HEK293 (cell line): ENCODE measurements at regions not wholly inside any gene's neighbourhood (a gene's known extent, or its start where the extent isn't known, plus 50 kb on each side); places are given as distances from the start of the nearest gene placed in this dataset.

Experiments used
- CTCF ChIA-PET: fragments of 350-600 bp; formaldehyde crosslinking; extraction: SDS; loops from one replicate; lab custom pipeline; 2021; ENCODE audit warnings: antibody characterized with exemption; lab: Yijun Ruan, JAX
- POLR2A ChIA-PET: fragments of 300-600 bp; formaldehyde crosslinking; extraction: SDS; loops from one replicate; lab custom pipeline; 2020; ENCODE audit warnings: antibody characterized with exemption, inconsistent platforms; lab: Yijun Ruan, JAX
- H3K27ac ChIP-seq: fragments of 200-500 bp; sonication (Bioruptor generic); 2 replicates; pipeline ENCODE4 v1.5.1; 2014; ENCODE audit warnings: low read depth, low read length, control low read depth, inconsistent platforms; ENCODE audit errors: extremely low read depth
- H3K36me3 ChIP-seq, 2 experiments: fragments of 200-500 bp in 1 of 2; sonication (Bioruptor generic) in 1 of 2; 1 replicate in 1 of 2; 2 replicates in 1 of 2; pipeline ENCODE4 v1.5.1; 2014 to 2017; ENCODE audit warnings: inconsistent platforms in 2 of 2, low read length in 2 of 2; ENCODE audit not compliant: control insufficient read depth in 2 of 2, insufficient read depth in 1 of 2
- H3K4me1 ChIP-seq: fragments of 200-500 bp; sonication (Bioruptor generic); 2 replicates; pipeline ENCODE4 v1.5.1; 2014; ENCODE audit warnings: mild to moderate bottlenecking, low read length, inconsistent platforms; ENCODE audit not compliant: control insufficient read depth, insufficient read depth
- H3K4me3 ChIP-seq: 2 replicates; pipeline ENCODE4 v1.5.1; 2011; ENCODE audit warnings: low read depth, mild to moderate bottlenecking, control low read depth, low read length, moderate library complexity
- H3K9me3 ChIP-seq: fragments of 200-500 bp; sonication (Bioruptor generic); 2 replicates; pipeline ENCODE4 v1.5.1; 2014; ENCODE audit warnings: low read depth, low read length, inconsistent platforms; ENCODE audit not compliant: control insufficient read depth, insufficient read depth
- MZF1 ChIP-seq: fragments of 450-650 bp; formaldehyde crosslinking; IDR thresholded peaks from 2 replicates; pipeline ENCODE4 v1.5.1; 2017; ENCODE audit warnings: missing biosample characterization, missing genetic modification characterization, borderline replicate concordance
- SCRT2 ChIP-seq: fragments of 450-650 bp; formaldehyde crosslinking; IDR thresholded peaks from 2 replicates; pipeline ENCODE4 v1.5.1; 2016; ENCODE audit warnings: missing biosample characterization, missing genetic modification characterization
- SP2 ChIP-seq: fragments of 450-650 bp; formaldehyde crosslinking; IDR thresholded peaks from 2 replicates; pipeline ENCODE4 v1.5.1; 2016; ENCODE audit warnings: missing biosample characterization, missing genetic modification characterization
- WT1 ChIP-seq: fragments of 450-650 bp; formaldehyde crosslinking; IDR thresholded peaks from 2 replicates; pipeline ENCODE4 v1.5.1; 2016; ENCODE audit warnings: missing biosample characterization, missing genetic modification characterization
- ZFP41 ChIP-seq: fragments of 450-650 bp; formaldehyde crosslinking; IDR thresholded peaks from 2 replicates; pipeline ENCODE4 v1.5.1; 2016; ENCODE audit warnings: missing biosample characterization, missing genetic modification characterization, borderline replicate concordance
- ZNF146 ChIP-seq: fragments of 450-650 bp; formaldehyde crosslinking; IDR thresholded peaks from 2 replicates; pipeline ENCODE4 v1.5.1; 2016; ENCODE audit warnings: missing biosample characterization, missing genetic modification characterization
- ZNF16 ChIP-seq: fragments of 450-650 bp; formaldehyde crosslinking; IDR thresholded peaks from 2 replicates; pipeline ENCODE4 v1.5.1; 2016; ENCODE audit warnings: low read depth, missing biosample characterization, missing genetic modification characterization
- ZNF202 ChIP-seq: fragments of 450-650 bp; formaldehyde crosslinking; IDR thresholded peaks from 2 replicates; pipeline ENCODE4 v1.5.1; 2016; ENCODE audit warnings: missing biosample characterization, missing genetic modification characterization, borderline replicate concordance
- ZNF223 ChIP-seq: fragments of 450-650 bp; formaldehyde crosslinking; IDR thresholded peaks from 2 replicates; pipeline ENCODE4 v1.5.1; 2016; ENCODE audit warnings: missing biosample characterization, missing genetic modification characterization
- ZNF311 ChIP-seq: fragments of 450-650 bp; formaldehyde crosslinking; IDR thresholded peaks from 2 replicates; pipeline ENCODE4 v1.5.1; 2017; ENCODE audit warnings: missing biosample characterization, missing genetic modification characterization, borderline replicate concordance
- ZNF37A ChIP-seq: fragments of 450-650 bp; IDR thresholded peaks from 2 replicates; pipeline ENCODE4 v1.5.1; 2018; ENCODE audit warnings: missing biosample characterization, missing genetic modification characterization
- ZNF391 ChIP-seq: fragments of 450-650 bp; formaldehyde crosslinking; IDR thresholded peaks from 2 replicates; pipeline ENCODE4 v1.5.1; 2016; ENCODE audit warnings: low read depth, missing biosample characterization, missing genetic modification characterization, borderline replicate concordance
- ZNF558 ChIP-seq: fragments of 450-650 bp; formaldehyde crosslinking; IDR thresholded peaks from 2 replicates; pipeline ENCODE4 v1.5.1; 2016; ENCODE audit warnings: missing biosample characterization, missing genetic modification characterization
- ZNF624 ChIP-seq: fragments of 450-650 bp; formaldehyde crosslinking; IDR thresholded peaks from 2 replicates; pipeline ENCODE4 v1.5.1; 2017; ENCODE audit warnings: missing biosample characterization, missing genetic modification characterization
- ZNF654 ChIP-seq: fragments of 450-650 bp; formaldehyde crosslinking; IDR thresholded peaks from 2 replicates; pipeline ENCODE4 v1.5.1; 2016; ENCODE audit warnings: low read depth, missing biosample characterization, missing genetic modification characterization
- ZNF660 ChIP-seq: fragments of 450-650 bp; IDR thresholded peaks from 2 replicates; pipeline ENCODE4 v1.5.1; 2018; ENCODE audit warnings: missing biosample characterization, mild to moderate bottlenecking, missing genetic modification characterization
- ZNF776 ChIP-seq: fragments of 450-650 bp; formaldehyde crosslinking; IDR thresholded peaks from 2 replicates; pipeline ENCODE4 v1.5.0; 2017; ENCODE audit warnings: missing biosample characterization, missing genetic modification characterization, borderline replicate concordance
- ZNF792 ChIP-seq: fragments of 450-650 bp; formaldehyde crosslinking; IDR thresholded peaks from 2 replicates; pipeline ENCODE4 v1.5.1; 2016; ENCODE audit warnings: missing biosample characterization, missing genetic modification characterization
- TF ChIP-seq, protein P1 (sequence below): fragments of 450-650 bp; formaldehyde crosslinking; IDR thresholded peaks from 2 replicates; pipeline ENCODE4 v1.5.1; 2016; ENCODE audit warnings: missing biosample characterization, missing genetic modification characterization
- TF ChIP-seq, protein P2 (sequence below): fragments of 450-650 bp; formaldehyde crosslinking; IDR thresholded peaks from 2 replicates; pipeline ENCODE4 v1.5.1; 2017; ENCODE audit warnings: missing biosample characterization, missing genetic modification characterization
- TF ChIP-seq, protein P3 (sequence below): fragments of 450-650 bp; formaldehyde crosslinking; IDR thresholded peaks from 2 replicates; pipeline ENCODE4 v1.5.1; 2016; ENCODE audit warnings: missing biosample characterization, missing genetic modification characterization

DNA sequence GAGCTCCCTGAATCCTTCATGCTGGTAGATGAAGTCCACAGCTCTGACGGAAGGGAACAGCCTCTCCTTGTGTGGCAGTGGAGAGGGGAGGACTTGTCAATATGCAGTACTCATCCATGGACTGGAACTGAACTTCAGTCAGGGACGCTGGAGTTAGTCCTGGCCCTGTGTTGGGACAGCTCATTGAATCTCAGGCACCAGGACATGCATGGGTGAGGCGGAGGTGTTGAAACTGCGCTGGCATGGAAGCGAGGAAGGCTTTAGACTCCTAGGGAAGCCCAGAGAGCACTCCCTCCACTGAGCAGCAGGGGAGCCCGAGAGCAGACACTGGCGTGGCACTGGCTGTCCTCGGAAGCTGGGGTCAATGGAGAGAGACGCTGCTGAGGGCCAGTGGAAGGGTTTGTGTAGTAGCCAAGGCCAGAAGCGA lies 161.3 kb upstream of the GGTLC1 start:
- no peaks in the 10 kb centered on the region for H3K36me3 ChIP-seq
- POLR2A ChIA-PET, result no interaction called here
- TF ChIP-seq ZFP41 (tag by site-specific recombination) (no peak), ZNF223 (no peak), ZNF792 (tag by site-specific recombination) (no peak), SP2 (tag by site-specific recombination) (no peak), ZNF202 (no peak), ZNF37A (no peak), ZNF660 (tag by site-specific recombination) (no peak), ZNF654 (tag by site-specific recombination) (no peak)
- TF ChIP-seq, protein P1, sequence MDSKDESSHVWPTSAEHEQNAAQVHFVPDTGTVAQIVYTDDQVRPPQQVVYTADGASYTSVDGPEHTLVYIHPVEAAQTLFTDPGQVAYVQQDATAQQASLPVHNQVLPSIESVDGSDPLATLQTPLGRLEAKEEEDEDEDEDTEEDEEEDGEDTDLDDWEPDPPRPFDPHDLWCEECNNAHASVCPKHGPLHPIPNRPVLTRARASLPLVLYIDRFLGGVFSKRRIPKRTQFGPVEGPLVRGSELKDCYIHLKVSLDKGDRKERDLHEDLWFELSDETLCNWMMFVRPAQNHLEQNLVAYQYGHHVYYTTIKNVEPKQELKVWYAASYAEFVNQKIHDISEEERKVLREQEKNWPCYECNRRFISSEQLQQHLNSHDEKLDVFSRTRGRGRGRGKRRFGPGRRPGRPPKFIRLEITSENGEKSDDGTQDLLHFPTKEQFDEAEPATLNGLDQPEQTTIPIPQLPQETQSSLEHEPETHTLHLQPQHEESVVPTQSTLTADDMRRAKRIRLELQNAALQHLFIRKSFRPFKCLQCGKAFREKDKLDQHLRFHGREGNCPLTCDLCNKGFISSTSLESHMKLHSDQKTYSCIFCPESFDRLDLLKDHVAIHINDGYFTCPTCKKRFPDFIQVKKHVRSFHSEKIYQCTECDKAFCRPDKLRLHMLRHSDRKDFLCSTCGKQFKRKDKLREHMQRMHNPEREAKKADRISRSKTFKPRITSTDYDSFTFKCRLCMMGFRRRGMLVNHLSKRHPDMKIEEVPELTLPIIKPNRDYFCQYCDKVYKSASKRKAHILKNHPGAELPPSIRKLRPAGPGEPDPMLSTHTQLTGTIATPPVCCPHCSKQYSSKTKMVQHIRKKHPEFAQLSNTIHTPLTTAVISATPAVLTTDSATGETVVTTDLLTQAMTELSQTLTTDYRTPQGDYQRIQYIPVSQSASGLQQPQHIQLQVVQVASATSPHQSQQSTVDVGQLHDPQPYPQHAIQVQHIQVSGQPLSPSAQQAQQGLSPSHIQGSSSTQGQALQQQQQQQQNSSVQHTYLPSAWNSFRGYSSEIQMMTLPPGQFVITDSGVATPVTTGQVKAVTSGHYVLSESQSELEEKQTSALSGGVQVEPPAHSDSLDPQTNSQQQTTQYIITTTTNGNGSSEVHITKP (tag by site-specific recombination), result no peak
- CTCF ChIA-PET, result interaction anchor here (0.6 to 2.7 kb wide), 8 partner anchors 11 to 657 kb away, joined by 3 to 15 read pairs (median 4); no protein-coding TSS in a partner anchor
- H3K9me3 ChIP-seq, result no peaks in the 10 kb centered on the region
- no peak overlapping the region for H3K4me3 ChIP-seq
- H3K4me1 ChIP-seq, result no peaks in the 10 kb centered on the region
- no peak overlapping the region for H3K27ac ChIP-seq

DNA sequence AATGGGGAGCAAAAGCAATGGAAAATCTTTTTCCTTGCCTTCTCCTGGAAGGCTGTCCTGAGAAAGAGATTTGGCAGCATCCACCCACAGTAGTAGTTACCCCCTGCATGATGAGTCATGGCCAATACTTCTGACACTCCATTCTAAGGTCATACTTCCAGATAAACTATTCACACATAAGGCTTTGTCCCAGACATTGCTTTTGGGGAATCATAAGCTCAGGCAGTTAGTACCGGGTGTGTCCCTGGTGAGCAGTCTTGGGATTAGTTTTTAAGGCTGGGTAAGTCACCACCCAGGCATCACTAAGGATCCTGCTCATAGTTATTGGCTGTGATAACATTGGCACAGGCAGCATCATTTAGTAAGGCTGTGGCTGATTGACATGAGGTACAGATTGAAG lies 160.6 kb upstream of the GGTLC1 start:
- no peaks in the 10 kb centered on the region for H3K9me3 ChIP-seq
- no peak overlapping the region for H3K27ac ChIP-seq
- CTCF ChIA-PET, result interaction anchor here (0.6 to 2.7 kb wide), 5 partner anchors 12 to 153 kb away, joined by 3 to 15 read pairs (median 3); no protein-coding TSS in a partner anchor
- POLR2A ChIA-PET, result no interaction called here
- H3K36me3 ChIP-seq, result no peaks in the 10 kb centered on the region
- no peak overlapping the region for H3K4me3 ChIP-seq
- TF ChIP-seq ZNF202, result no peak
- TF ChIP-seq ZNF146, result no peak
- no peak for TF ChIP-seq WT1
- no peak for TF ChIP-seq ZNF624
- no peak for TF ChIP-seq MZF1 (tag by site-specific recombination)
- no peak for TF ChIP-seq SCRT2 (tag by site-specific recombination)
- no peak for TF ChIP-seq ZNF776 (tag by site-specific recombination)
- no peak for TF ChIP-seq ZNF311 (tag by site-specific recombination)
- TF ChIP-seq ZNF558 (tag by site-specific recombination), result no peak
- TF ChIP-seq ZNF16 (tag by site-specific recombination), result no peak
- TF ChIP-seq, protein P2, sequence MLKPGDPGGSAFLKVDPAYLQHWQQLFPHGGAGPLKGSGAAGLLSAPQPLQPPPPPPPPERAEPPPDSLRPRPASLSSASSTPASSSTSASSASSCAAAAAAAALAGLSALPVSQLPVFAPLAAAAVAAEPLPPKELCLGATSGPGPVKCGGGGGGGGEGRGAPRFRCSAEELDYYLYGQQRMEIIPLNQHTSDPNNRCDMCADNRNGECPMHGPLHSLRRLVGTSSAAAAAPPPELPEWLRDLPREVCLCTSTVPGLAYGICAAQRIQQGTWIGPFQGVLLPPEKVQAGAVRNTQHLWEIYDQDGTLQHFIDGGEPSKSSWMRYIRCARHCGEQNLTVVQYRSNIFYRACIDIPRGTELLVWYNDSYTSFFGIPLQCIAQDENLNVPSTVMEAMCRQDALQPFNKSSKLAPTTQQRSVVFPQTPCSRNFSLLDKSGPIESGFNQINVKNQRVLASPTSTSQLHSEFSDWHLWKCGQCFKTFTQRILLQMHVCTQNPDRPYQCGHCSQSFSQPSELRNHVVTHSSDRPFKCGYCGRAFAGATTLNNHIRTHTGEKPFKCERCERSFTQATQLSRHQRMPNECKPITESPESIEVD (tag by site-specific recombination), result no peak
- TF ChIP-seq, protein P3, sequence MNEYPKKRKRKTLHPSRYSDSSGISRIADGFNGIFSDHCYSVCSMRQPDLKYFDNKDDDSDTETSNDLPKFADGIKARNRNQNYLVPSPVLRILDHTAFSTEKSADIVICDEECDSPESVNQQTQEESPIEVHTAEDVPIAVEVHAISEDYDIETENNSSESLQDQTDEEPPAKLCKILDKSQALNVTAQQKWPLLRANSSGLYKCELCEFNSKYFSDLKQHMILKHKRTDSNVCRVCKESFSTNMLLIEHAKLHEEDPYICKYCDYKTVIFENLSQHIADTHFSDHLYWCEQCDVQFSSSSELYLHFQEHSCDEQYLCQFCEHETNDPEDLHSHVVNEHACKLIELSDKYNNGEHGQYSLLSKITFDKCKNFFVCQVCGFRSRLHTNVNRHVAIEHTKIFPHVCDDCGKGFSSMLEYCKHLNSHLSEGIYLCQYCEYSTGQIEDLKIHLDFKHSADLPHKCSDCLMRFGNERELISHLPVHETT, result no peak
- no peak for TF ChIP-seq ZNF391 (tag by site-specific recombination)
- TF ChIP-seq, all 188 proteins: peak for 0
- no peaks in the 10 kb centered on the region for H3K4me1 ChIP-seq
